ENCODE measurements at regions not wholly inside any gene's neighbourhood (a gene's known extent, or its start where the extent isn't known, plus 50 kb on each side); places are given as distances from the start of the nearest gene placed in this dataset.
"Not testable (repeated sequence)": the region's sequence is repeated elsewhere in the genome, so short reads cannot be mapped to it uniquely, and the experiment has no call there.

GRCh38 chr21:6040095-6040494 lies 4481.3 kb upstream of the TPTE start:
- TF ChIP-seq CTCF, POLR2A (IDR thresholded peaks at IDR 0.05): not testable (repeated sequence)

All from body of pancreas (tissue), 4 donors.